TTC549 (cell line): ENCODE measurements at regions not wholly inside any gene's neighbourhood (a gene's known extent, or its start where the extent isn't known, plus 50 kb on each side); places are given as distances from the start of the nearest gene placed in this dataset.

Experiments
- FAIRE-seq: peaks from 2 replicates; lab custom pipeline; 2012; peaks lifted over from hg19 to GRCh38; lab: Jason Lieb, UNC

GRCh38 chr5:60371065-60371464, 328.9 kb downstream of the DEPDC1B start:
- FAIRE-seq, result no peak

GRCh38 chr5:60370508-60370907, 329.5 kb downstream of the DEPDC1B start:
- FAIRE-seq, result no peak

GRCh38 chr5:60369391-60369790, 330.6 kb downstream of the DEPDC1B start:
- no peak for FAIRE-seq

- FAIRE-seq, result no peak
These were observed 331.9 kb downstream of the DEPDC1B start for GRCh38 chr5:60368100-60368499.

- FAIRE-seq, result no peak
These were observed 333.5 kb downstream of the DEPDC1B start for GRCh38 chr5:60366489-60366888.

GRCh38 chr5:60365001-60365400, 335.0 kb downstream of the DEPDC1B start:
- no peak for FAIRE-seq

GRCh38 chr5:60362158-60362557, 337.8 kb downstream of the DEPDC1B start:
- no peak for FAIRE-seq

GRCh38 chr5:60360355-60360754, 339.6 kb downstream of the DEPDC1B start:
- no peak for FAIRE-seq

- FAIRE-seq, result no peak
These were observed 342.7 kb downstream of the DEPDC1B start for GRCh38 chr5:60357302-60357701.

- no peak for FAIRE-seq
These were observed 343.2 kb downstream of the DEPDC1B start for GRCh38 chr5:60356745-60357144.

GRCh38 chr5:60355181-60355580, 344.8 kb downstream of the DEPDC1B start:
- no peak for FAIRE-seq

- FAIRE-seq, result no peak
These were observed 345.7 kb downstream of the DEPDC1B start for GRCh38 chr5:60354311-60354710.

- no peak for FAIRE-seq
These were observed 346.9 kb downstream of the DEPDC1B start for GRCh38 chr5:60352992-60353599.

- no peak for FAIRE-seq
These were observed 349.2 kb downstream of the DEPDC1B start for GRCh38 chr5:60350794-60351193.

- no peak for FAIRE-seq
These were observed 350.0 kb downstream of the DEPDC1B start for GRCh38 chr5:60349891-60350415.

- no peak for FAIRE-seq
These were observed 353.6 kb downstream of the DEPDC1B start for GRCh38 chr5:60346393-60346792.

- FAIRE-seq, result no peak
These were observed 356.9 kb downstream of the DEPDC1B start for GRCh38 chr5:60343102-60343501.

GRCh38 chr5:60340965-60341471, 358.9 kb downstream of the DEPDC1B start:
- FAIRE-seq, result no peak

GRCh38 chr5:60340326-60340725, 359.6 kb downstream of the DEPDC1B start:
- FAIRE-seq, result no peak

- no peak for FAIRE-seq
These were observed 360.2 kb downstream of the DEPDC1B start for GRCh38 chr5:60339691-60340201.

- FAIRE-seq, result no peak
These were observed 361.1 kb downstream of the DEPDC1B start for GRCh38 chr5:60338846-60339245.

GRCh38 chr5:60336491-60336890, 363.5 kb downstream of the DEPDC1B start:
- no peak for FAIRE-seq

- no peak for FAIRE-seq
These were observed 364.1 kb downstream of the DEPDC1B start for GRCh38 chr5:60335913-60336312.

GRCh38 chr5:60334281-60334713, 365.7 kb downstream of the DEPDC1B start:
- no peak for FAIRE-seq
